Naive thymus-derived CD4-positive, alpha-beta T cell (primary cell): ENCODE measurements at regions not wholly inside any gene's neighbourhood (a gene's known extent, or its start where the extent isn't known, plus 50 kb on each side); places are given as distances from the start of the nearest gene placed in this dataset.

ENCODE experiments used
- ATAC-seq: fragments of 150-1000 bp; cut with Tn5 transposase; 2 replicates; pipeline ENCODE4 v1.10.0; 2021; ENCODE audit warnings: mild to moderate bottlenecking, moderate library complexity
- CTCF ChIA-PET: fragments of 350-600 bp; sonication (Branson Sonifier 250); formaldehyde crosslinking; loops from one replicate; lab custom pipeline; 2021; ENCODE audit warnings: antibody characterized with exemption; lab: Charles Lee
- POLR2A ChIA-PET: fragments of 350-600 bp; sonication (Branson Sonifier 250); formaldehyde crosslinking; loops from one replicate; lab custom pipeline; 2021; ENCODE audit warnings: antibody characterized with exemption, inconsistent platforms; lab: Charles Lee
- DNase-seq, 9 donors: peaks; one replicate each; pipeline versions ENCODE4 v3.0.0 to v3.0.0-alpha.2; 2020 to 2022; ENCODE audit warnings: mixed read lengths in 1 of 9
- H3K27ac ChIP-seq: one replicate; pipeline ENCODE4 v1.7.0; 2013; ENCODE audit warnings: mild to moderate bottlenecking, low read depth, low read length, moderate library complexity
- H3K27me3 ChIP-seq, 2 donors: one replicate each; pipeline ENCODE4 v1.7.0; 2013; ENCODE audit warnings: low read length in 2 of 2, mild to moderate bottlenecking in 2 of 2, moderate library complexity in 2 of 2; ENCODE audit not compliant: control insufficient read depth in 2 of 2, insufficient read depth in 2 of 2
- H3K36me3 ChIP-seq, 3 experiments: 1 replicate in 2 of 3; 2 replicates in 1 of 3; pipeline ENCODE4 v1.7.0; 2013; ENCODE audit warnings: low read length in 3 of 3, mild to moderate bottlenecking in 3 of 3, moderate library complexity in 1 of 3; ENCODE audit not compliant: insufficient read depth in 3 of 3, control insufficient read depth in 2 of 3
- H3K4me1 ChIP-seq, 2 donors: one replicate each; pipeline ENCODE4 v1.7.0; 2013; ENCODE audit warnings: low read length in 2 of 2, mild to moderate bottlenecking in 2 of 2, moderate library complexity in 1 of 2; ENCODE audit not compliant: control insufficient read depth in 2 of 2, insufficient read depth in 2 of 2
- H3K4me3 ChIP-seq: 2 replicates; pipeline ENCODE4 v1.7.0; 2013; ENCODE audit warnings: mild to moderate bottlenecking, low read length
- H3K9me3 ChIP-seq, 3 experiments: 1 replicate in 2 of 3; 2 replicates in 1 of 3; pipeline ENCODE4 v1.7.0; 2013; ENCODE audit warnings: low read length in 3 of 3; ENCODE audit not compliant: control insufficient read depth in 2 of 3
- H3K27ac Mint-ChIP-seq, 9 donors: one replicate each; pipeline ENCODE4 v1.8.0; 2020 to 2022; ENCODE audit warnings: mixed read lengths in 9 of 9, mild to moderate bottlenecking in 8 of 9, moderate library complexity in 5 of 9, inconsistent platforms in 2 of 9
- H3K27me3 Mint-ChIP-seq, 5 donors: one replicate each; pipeline ENCODE4 v1.8.0; 2021 to 2022; ENCODE audit warnings: mixed read lengths in 5 of 5, mild to moderate bottlenecking in 1 of 5
- H3K36me3 Mint-ChIP-seq, 5 donors: one replicate each; pipeline ENCODE4 v1.8.0; 2020 to 2022; ENCODE audit warnings: mixed read lengths in 5 of 5, mild to moderate bottlenecking in 3 of 5, inconsistent platforms in 1 of 5
- H3K4me1 Mint-ChIP-seq, 7 donors: one replicate each; pipeline ENCODE4 v1.8.0; 2020 to 2022; ENCODE audit warnings: mixed read lengths in 7 of 7, mild to moderate bottlenecking in 3 of 7, inconsistent platforms in 1 of 7
- H3K4me3 Mint-ChIP-seq, 10 donors: one replicate each; pipeline ENCODE4 v1.8.0; 2020 to 2022; ENCODE audit warnings: mild to moderate bottlenecking in 10 of 10, mixed read lengths in 10 of 10, moderate library complexity in 6 of 10, inconsistent platforms in 2 of 10
- H3K9me3 Mint-ChIP-seq, 11 donors: one replicate each; pipeline ENCODE4 v1.8.0; 2020 to 2022; ENCODE audit warnings: mixed read lengths in 11 of 11, mild to moderate bottlenecking in 4 of 11, inconsistent platforms in 1 of 11, moderate library complexity in 1 of 11
- intact Hi-C, 2 donors: fragments of 100-400 bp; cut with micrococcal nuclease; formaldehyde crosslinking; loops; one replicate each; pipeline ENCODE4 v1.15.1; 2023

- CTCF ChIA-PET = no interaction called here
- no peaks in the 10 kb centered on the region for H3K9me3 ChIP-seq
- Mint-ChIP-seq H3K9me3 (peaks cover 0 to 2% (median 0%) of the 10 kb centered on the region in 11 donors), H3K4me1 (peaks cover 0 to 2% (median 0%) of the 10 kb centered on the region in 7 donors), H3K36me3 (no peaks in the 10 kb centered on the region), H3K27ac (peak overlapping the region in 1 of 9 donors; percentile 36), H3K27me3 (no peaks in the 10 kb centered on the region), H3K4me3 (no peak overlapping the region)
- no peak overlapping the region for H3K27ac ChIP-seq
- no peak overlapping the region for H3K4me3 ChIP-seq
- no peak for DNase-seq
- no peaks in the 10 kb centered on the region for H3K36me3 ChIP-seq
- no peak for ATAC-seq
- no peaks in the 10 kb centered on the region for H3K27me3 ChIP-seq
- intact Hi-C loops = no loop called here
- H3K4me1 ChIP-seq = no peaks in the 10 kb centered on the region
- POLR2A ChIA-PET = no interaction called here
Observed at GRCh38 chr4:177100307-177100706, 209.4 kb upstream of the NEIL3 start.

DNA sequence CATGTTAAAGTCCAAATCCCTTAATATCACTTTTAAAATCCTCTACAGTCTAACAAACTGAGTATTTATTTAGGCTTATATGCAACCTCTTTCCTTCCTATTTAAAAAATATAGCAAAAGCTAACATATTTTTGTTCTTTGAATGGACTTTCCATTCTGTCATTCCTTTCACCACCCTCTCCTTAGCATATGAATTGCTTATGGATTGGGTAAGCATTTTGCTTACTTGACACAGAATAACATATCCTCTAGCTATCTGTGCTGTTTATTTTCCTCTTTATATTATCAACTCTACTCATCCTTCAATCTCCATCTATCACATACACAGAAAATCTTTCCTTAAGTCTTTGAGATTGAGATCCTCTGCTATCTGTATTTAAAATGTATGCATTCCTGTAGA, 206.1 kb upstream of the NEIL3 start:
- peaks cover 0 to 2% (median 0%) of the 10 kb centered on the region in 7 donors for H3K4me1 Mint-ChIP-seq
- ATAC-seq (no peak), DNase-seq (no peak)
- Histone ChIP-seq H3K27me3 (no peaks in the 10 kb centered on the region), H3K4me3 (no peak overlapping the region), H3K4me1 (no peaks in the 10 kb centered on the region), H3K36me3 (no peaks in the 10 kb centered on the region), H3K9me3 (no peaks in the 10 kb centered on the region), H3K27ac (no peak overlapping the region)
- no peak overlapping the region for H3K27ac Mint-ChIP-seq
- H3K9me3 Mint-ChIP-seq = peaks cover 0 to 2% (median 0%) of the 10 kb centered on the region in 11 donors
- no peak overlapping the region for H3K4me3 Mint-ChIP-seq
- peaks cover 0 to 3% (median 0%) of the 10 kb centered on the region in 5 donors for H3K27me3 Mint-ChIP-seq
- ChIA-PET POLR2A (no interaction called here), CTCF (no interaction called here)
- intact Hi-C loops = no loop called here
- H3K36me3 Mint-ChIP-seq = no peaks in the 10 kb centered on the region

- Mint-ChIP-seq H3K27me3 (peaks cover 0 to 3% (median 0%) of the 10 kb centered on the region in 5 donors), H3K4me3 (no peak overlapping the region), H3K27ac (no peak overlapping the region), H3K9me3 (peaks cover 0 to 2% (median 0%) of the 10 kb centered on the region in 11 donors), H3K4me1 (peaks cover 0 to 2% (median 0%) of the 10 kb centered on the region in 7 donors), H3K36me3 (no peaks in the 10 kb centered on the region)
- ChIA-PET CTCF (no interaction called here), POLR2A (no interaction called here)
- no peaks in the 10 kb centered on the region for H3K4me1 ChIP-seq
- no peaks in the 10 kb centered on the region for H3K27me3 ChIP-seq
- DNase-seq (no peak), ATAC-seq (no peak)
- no peaks in the 10 kb centered on the region for H3K9me3 ChIP-seq
- H3K36me3 ChIP-seq = no peaks in the 10 kb centered on the region
- intact Hi-C loops = no loop called here
- H3K27ac ChIP-seq = no peak overlapping the region
- H3K4me3 ChIP-seq = no peak overlapping the region
Observed at GRCh38 chr4:177105536-177105935, 204.1 kb upstream of the NEIL3 start.

DNA sequence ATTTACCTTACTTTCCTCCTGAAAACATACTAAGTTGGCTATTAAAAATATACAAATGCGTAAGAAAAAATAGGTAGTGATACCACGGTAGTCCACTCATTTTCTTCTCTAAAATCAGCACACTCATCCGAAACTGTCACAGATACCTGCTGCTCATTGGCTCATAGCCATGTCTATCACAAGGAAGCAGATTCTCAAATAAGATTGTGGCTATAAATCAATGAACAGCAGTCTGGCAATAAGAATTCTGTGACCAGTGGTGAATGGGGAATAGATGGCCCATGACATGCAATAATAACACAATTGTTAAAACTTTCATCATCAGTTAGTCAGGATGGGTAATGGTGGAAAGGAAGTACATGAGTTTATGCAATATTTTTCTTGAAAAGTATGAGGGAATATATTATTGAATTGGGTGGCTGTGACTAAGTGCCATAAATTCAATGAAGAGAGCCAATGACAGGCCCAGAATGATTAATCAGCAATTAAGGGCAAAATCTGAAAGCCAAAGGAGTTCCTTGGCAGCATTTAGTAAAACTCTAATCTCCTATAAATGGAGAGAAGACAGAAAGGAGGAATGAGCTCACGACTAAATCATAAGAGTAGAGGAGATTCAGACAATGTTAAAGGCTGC, 202.3 kb upstream of the NEIL3 start:
- Mint-ChIP-seq H3K4me1 (no peaks in the 10 kb centered on the region), H3K4me3 (no peak overlapping the region), H3K9me3 (peaks cover 0 to 13% (median 3%) of the 10 kb centered on the region in 11 donors), H3K27me3 (peaks cover 0 to 3% (median 0%) of the 10 kb centered on the region in 5 donors), H3K36me3 (no peaks in the 10 kb centered on the region), H3K27ac (no peak overlapping the region)
- ChIA-PET CTCF (no interaction called here), POLR2A (no interaction called here)
- no peak overlapping the region for H3K27ac ChIP-seq
- no peak for DNase-seq
- no peak for ATAC-seq
- no peaks in the 10 kb centered on the region for H3K36me3 ChIP-seq
- H3K4me1 ChIP-seq = no peaks in the 10 kb centered on the region
- intact Hi-C loops = no loop called here
- no peak overlapping the region for H3K4me3 ChIP-seq
- no peaks in the 10 kb centered on the region for H3K27me3 ChIP-seq
- no peaks in the 10 kb centered on the region for H3K9me3 ChIP-seq

DNA sequence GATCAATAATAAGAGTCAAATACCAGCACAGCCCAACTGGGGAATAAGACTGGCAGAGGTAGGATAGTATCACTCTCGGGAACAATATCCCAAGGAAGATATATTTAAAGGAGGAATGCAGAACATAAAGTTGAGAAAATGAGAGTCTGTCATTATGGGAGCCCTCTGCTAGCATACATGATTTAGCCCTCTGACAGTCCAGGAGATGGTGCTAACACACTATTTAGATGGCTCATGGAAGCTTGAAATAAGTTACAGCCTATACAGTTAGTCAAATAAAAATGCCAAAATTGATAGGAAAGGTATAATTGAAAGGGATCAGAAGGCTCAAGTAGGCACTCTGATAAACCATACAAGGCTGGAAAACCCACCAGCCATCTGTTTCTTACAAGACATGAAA, 201.0 kb upstream of the NEIL3 start:
- no peak for ATAC-seq

GRCh38 chr4:177109769-177110168, 199.9 kb upstream of the NEIL3 start:
- H3K4me3 ChIP-seq = no peak overlapping the region
- no peaks in the 10 kb centered on the region for H3K9me3 ChIP-seq
- intact Hi-C loops = loop anchor here in 1 of 2 donors (2.0 kb wide), 1 partner anchor 229 kb away; no protein-coding TSS in a partner anchor
- H3K4me3 Mint-ChIP-seq = no peak overlapping the region
- CTCF ChIA-PET = no interaction called here
- no peak overlapping the region for H3K27ac Mint-ChIP-seq
- H3K36me3 Mint-ChIP-seq = no peaks in the 10 kb centered on the region
- no peaks in the 10 kb centered on the region for H3K4me1 Mint-ChIP-seq
- H3K4me1 ChIP-seq = no peaks in the 10 kb centered on the region
- H3K36me3 ChIP-seq = no peaks in the 10 kb centered on the region
- DNase-seq (no peak), ATAC-seq (no peak)
- peaks cover 0 to 3% (median 0%) of the 10 kb centered on the region in 5 donors for H3K27me3 Mint-ChIP-seq
- H3K27me3 ChIP-seq = no peaks in the 10 kb centered on the region
- POLR2A ChIA-PET = no interaction called here
- H3K27ac ChIP-seq = no peak overlapping the region
- peaks cover 0 to 20% (median 4%) of the 10 kb centered on the region in 11 donors for H3K9me3 Mint-ChIP-seq

More for the DNA sequence above, 201.0 kb upstream of the NEIL3 start:
- H3K27me3 ChIP-seq = no peaks in the 10 kb centered on the region
- Mint-ChIP-seq H3K27me3 (peaks cover 0 to 3% (median 0%) of the 10 kb centered on the region in 5 donors), H3K4me1 (no peaks in the 10 kb centered on the region), H3K4me3 (no peak overlapping the region), H3K36me3 (no peaks in the 10 kb centered on the region), H3K9me3 (peaks cover 0 to 20% (median 4%) of the 10 kb centered on the region in 11 donors), H3K27ac (no peak overlapping the region)
- H3K9me3 ChIP-seq = no peaks in the 10 kb centered on the region
- H3K4me3 ChIP-seq = no peak overlapping the region
- ChIA-PET POLR2A (no interaction called here), CTCF (no interaction called here)
- no peak for DNase-seq
- no peak overlapping the region for H3K27ac ChIP-seq
- H3K36me3 ChIP-seq = no peaks in the 10 kb centered on the region
- intact Hi-C loops = loop anchor here (1.0 to 2.0 kb wide), 2 partner anchors 230 to 231 kb away; no protein-coding TSS in a partner anchor
- H3K4me1 ChIP-seq = no peaks in the 10 kb centered on the region

- H3K27me3 Mint-ChIP-seq = peaks cover 0 to 5% (median under 1%) of the 10 kb centered on the region in 5 donors
- POLR2A ChIA-PET = no interaction called here
- ATAC-seq = no peak
- Histone ChIP-seq H3K4me1 (no peaks in the 10 kb centered on the region), H3K9me3 (no peaks in the 10 kb centered on the region), H3K36me3 (no peaks in the 10 kb centered on the region), H3K27me3 (no peaks in the 10 kb centered on the region), H3K27ac (no peak overlapping the region), H3K4me3 (no peak overlapping the region)
- CTCF ChIA-PET = no interaction called here
- no peak for DNase-seq
- no peak overlapping the region for H3K4me3 Mint-ChIP-seq
- H3K27ac Mint-ChIP-seq = no peak overlapping the region
- intact Hi-C loops = no loop called here
- H3K36me3 Mint-ChIP-seq = peaks cover 0 to 5% (median 0%) of the 10 kb centered on the region in 5 donors
- H3K4me1 Mint-ChIP-seq = no peaks in the 10 kb centered on the region
- H3K9me3 Mint-ChIP-seq = peaks cover 0 to 33% (median 9%) of the 10 kb centered on the region in 11 donors
Observed at GRCh38 chr4:177116161-177116560, 193.5 kb upstream of the NEIL3 start.
